Activated CD4-positive, alpha-beta T cell treated with anti-CD3 and anti-CD28 coated beads for 24 hours (primary cell): ENCODE measurements at regions not wholly inside any gene's neighbourhood (a gene's known extent, or its start where the extent isn't known, plus 50 kb on each side); places are given as distances from the start of the nearest gene placed in this dataset.

Experiments
- DNase-seq, 2 donors: peaks; one replicate each; pipeline ENCODE4 v3.0.0-alpha.2; 2020; ENCODE audit warnings: low read depth in 2 of 2

DNA sequence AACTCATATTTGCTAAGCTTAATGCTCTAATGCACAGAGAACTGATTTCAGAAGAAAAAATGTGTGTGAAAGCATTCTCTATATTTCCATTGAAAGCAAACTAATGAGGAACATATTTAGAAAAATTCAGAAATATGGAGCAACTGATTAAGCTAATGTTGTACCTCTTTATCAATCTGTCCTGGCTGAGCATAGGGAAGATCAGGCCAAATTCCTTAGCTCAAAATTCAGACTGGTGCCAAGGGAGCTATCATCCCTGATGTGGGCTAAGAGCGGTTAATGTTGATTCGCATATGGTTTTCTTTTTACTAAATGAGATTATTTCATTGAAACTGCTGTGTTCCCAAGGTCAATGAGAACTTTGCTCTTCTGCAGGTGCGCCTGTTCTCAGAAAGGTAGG is 93.9 kb upstream of the HS3ST5 start:
- no peak for DNase-seq

DNA sequence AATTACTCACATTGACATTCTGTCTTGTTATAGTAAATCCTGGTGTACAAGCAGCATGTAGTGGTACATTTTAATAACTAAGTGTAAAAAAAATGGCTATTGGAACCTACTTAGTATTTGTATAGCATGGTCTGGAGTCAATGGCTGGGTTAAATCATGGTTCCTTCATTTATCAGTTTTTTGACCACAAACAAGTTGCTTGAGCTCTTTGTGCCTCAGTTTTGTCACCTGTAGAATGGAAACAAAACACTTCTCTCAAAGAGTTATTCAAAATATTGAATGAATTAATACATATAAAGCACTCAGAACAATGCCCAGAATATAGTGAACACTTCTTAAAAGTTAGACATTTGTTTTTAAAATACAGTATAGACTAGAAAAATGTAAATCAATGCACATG is 93.2 kb upstream of the HS3ST5 start:
- no peak for DNase-seq

DNA sequence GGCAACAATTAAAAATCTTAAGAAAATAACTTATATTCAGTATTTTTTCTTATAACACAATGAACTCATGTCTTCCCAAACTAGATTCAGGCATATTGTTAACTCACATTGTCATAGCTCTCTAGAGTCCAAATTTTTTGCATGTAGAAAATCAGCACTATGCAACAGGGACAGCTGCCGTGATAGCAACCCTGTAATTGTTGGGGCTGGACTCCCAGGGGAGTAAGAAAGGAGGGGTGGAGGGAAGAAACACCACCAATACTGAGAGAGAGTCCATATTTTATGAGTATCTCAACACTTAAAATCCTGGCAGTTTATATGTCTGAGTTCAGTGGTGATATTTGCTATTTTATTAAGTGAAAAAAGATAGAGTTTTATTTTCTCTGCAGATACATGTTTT is 89.6 kb upstream of the HS3ST5 start:
- no peak for DNase-seq

DNA sequence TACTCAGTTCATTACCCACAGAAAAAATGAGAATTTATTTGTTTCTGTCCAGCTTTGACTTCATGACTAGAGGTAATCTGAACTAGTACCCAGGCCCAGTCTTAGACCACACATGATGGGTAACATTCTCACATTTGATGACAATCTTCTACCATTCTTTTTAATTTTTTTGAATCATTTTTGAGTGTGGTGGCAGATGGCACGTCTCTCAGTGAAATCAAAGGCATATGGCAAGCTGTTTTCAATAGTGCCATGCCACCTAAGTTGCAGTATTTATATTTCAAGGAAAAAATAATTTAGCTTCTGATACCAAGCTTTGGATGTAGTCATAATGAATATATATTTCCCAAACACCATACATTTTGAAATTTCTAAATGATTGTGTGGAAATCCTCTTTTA is 88.8 kb upstream of the HS3ST5 start:
- DNase-seq = no peak

DNA sequence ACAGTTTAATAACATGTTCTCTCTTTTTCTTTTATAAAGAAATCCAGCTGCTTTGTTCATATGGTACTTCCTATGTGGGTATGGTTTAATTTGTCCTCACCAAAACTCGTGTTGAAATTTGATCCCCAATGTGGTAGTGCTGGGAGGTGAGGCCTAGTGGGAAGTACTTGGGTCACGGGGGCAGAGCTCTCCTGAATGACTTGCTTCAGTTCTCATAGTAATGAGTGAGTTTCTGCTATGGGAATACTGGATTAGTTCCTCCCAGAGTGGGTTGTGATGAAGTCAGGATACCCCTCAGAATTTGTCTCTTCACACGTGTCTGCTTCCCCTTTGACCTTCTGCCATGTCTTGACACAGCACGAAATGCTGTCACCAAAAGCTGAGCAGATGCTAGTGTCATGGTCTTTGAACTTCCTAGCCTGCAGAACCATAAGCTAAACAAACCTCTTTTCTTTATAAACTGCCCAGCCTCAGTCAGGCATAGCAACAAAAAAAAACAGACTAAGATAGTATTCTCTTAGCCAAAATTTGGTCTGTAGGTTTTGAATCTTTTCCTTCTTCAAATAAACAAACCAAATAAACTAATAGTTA is 87.8 kb upstream of the HS3ST5 start:
- no peak for DNase-seq

DNA sequence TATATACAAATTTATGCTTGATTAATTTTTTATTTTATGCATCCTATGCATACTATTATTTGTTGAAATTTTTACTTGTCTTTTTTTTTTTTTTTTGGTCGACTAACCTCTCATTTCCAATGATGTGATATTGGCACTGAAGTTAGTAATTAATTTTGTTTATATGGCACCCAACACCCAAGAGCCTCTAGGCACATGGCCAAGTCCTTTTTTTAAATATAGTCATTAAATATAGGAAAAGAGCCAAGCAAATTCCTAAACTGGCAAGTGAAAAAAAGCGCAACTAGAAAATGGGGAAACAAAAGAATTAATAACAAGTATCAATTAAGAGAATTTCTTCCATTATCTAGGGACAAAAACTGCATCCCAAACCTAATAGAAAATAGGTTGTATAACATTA is 85.5 kb upstream of the HS3ST5 start:
- DNase-seq = no peak

DNA sequence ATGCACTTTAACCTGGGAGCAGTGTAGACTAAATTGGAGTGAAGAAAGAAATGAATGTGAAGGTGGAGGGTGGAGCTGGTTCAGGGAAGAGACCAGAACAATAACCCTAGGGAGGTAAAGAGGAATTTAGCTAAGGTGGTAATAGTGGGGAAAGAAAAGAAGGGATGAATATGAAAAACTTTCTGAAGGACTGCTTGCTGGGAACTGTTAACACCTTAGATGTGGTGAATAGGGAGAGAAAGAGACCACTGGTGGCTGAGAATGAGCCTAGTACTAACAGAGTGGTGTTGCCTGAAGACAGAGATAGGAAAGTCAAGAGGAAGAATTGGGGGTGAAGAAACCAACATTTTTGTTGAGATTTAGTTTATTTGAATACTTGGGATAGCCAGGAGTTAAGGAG is 78.4 kb upstream of the HS3ST5 start:
- no peak for DNase-seq

DNA sequence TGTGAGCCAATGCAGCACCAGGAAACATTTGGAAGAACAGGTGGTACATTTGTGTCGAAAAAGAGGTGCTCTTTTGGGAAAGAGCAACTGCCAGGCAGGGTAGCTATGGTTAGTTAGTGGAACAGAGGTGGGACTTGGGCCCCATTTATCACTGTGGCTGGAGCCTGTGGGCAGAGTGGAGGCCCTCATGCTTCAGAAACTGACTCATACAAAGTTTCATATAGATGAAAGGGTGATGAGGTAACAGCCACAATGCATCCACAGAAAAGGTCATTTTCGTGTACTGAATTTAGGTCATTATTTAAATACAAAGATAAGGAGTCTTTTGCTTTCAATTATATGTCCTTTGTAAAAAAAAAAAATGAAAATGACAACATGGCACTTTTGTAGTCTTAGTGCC is 76.4 kb upstream of the HS3ST5 start:
- no peak for DNase-seq

DNA sequence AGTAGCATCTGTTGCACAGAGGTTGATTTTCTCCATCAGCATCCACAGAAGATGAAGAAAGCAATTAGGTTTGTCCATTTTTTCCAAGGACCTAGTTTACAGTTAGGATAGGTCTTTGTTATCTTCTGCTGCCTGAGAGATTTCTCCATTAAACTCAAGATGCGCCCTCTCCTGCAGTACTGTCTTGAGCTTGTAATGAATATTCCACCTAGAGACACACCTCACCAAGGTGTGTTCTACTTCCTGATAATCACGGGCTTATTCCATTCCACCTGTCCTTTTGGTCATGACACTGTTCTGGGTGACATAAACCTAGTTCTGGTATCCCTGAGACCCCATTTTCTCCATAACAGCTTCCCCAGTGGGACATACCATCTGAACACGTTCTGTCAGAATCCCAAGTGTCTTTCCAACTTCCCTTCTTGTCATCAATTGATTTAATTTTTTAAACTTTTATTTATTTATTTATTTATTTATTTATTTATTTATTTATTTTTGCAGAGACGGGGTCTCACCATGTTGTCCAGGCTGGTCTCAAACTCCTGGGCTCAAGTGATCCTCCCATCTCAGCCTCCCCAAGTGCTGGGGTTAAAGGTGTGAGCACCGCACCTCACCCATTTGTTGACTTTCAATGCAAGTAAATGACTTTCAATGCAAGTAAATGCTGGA is 75.6 kb upstream of the HS3ST5 start:
- DNase-seq = no peak

DNA sequence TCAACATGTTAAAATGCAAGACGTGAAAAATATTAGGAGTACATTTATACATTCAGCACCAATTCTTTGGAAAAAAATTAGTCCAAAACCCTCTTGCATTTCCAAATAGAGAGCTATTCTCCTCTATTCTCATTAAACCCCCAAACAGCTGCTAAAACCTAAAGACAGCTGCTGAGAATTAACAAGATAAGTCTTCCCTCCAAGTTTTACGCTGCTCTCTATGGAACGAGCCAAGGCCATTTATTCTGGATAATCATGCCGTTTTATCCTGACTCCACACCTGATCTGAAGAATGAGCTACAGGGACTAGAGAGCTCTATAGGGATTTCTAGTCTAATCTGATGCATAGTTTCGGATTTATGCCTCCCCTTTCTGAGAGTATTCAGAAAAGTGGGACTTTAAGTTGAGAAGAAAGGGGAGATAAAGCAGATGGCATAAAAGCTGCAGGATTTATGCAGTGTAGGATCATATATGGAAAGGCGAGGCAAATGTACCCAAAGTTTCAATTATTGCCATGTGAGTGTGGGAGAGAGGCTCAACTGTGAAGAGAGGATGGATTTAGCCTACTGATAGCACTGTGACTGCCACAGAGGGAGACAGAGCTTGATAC is 64.7 kb upstream of the HS3ST5 start:
- DNase-seq = no peak

DNA sequence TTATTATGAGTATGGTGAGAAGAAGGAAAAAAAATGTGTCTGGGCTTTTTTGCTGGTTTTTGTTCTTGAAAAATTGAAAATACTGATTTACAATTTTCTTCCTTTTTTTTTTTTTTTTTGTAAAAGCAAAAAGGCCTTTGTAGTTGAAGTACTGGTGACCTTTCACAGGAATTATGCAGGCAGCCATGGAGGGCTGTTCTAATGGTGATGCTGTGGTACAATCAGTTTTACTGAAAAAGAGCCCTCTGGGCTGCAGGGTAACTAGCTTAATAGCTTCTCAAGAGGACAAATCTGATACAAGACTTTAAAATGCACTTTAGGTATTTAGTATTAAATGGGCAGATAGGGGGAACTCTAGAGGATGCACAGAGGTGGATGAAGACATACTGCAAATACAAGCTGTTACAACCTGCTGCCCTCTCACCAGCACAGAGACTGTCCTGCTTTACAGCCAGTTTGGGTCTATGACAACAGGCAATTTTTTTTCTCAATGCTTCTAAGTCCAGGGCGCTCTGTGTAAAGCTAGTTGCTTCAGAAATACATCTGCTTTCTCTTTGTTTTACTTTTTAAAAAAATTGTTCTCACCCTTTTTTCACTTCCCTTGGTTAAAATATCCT is 61.6 kb upstream of the HS3ST5 start:
- DNase-seq = no peak

DNA sequence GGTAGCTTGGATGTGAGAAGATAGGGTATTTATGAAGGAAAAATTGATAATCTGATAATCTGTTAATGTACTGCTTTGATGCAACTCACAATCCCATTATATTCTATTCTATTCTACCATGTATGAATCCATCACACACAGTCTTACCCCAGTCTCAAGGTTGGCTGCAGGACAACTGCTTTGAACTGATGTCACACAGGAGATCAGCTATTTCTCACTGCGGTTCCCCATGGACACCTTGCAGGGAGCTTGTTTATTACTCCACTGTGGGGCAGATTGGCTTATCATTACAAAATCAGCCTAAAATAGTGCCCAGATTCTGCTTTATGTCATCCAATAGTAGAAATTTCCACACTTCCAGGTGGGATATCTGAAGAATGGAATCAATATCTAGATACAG is 61.0 kb upstream of the HS3ST5 start:
- no peak for DNase-seq

DNA sequence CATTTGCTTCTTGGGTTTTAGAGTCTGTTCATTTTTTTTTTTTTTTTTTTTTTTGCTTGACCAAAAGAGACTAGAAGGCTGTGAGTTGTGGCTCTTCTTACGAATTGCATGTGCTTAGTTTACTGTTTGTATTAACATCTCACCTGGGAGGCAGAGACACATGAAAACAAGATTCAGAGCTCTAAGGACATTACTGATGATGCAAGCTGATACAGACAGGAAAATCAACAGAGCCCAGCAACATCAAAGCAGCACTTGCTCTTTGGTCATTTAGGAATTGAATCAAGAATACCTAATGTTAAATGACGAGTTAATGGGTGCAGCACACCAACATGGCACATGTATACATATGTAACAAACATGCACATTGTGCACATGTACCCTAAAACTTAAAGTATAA is 55.7 kb upstream of the HS3ST5 start:
- no peak for DNase-seq
